Tongue (tissue), 1 donor: ENCODE measurements at regions not wholly inside any gene's neighbourhood (a gene's known extent, or its start where the extent isn't known, plus 50 kb on each side); places are given as distances from the start of the nearest gene placed in this dataset.
A peak's percentile ranks its signal among the peaks of the same experiment; 100 is the strongest.
"Not testable (repeated sequence)": the region's sequence is repeated elsewhere in the genome, so short reads cannot be mapped to it uniquely, and the experiment has no call there.

Experiments used
- DNase-seq: peaks from one replicate; pipeline ENCODE4 v3.0.0-alpha.2; 2015

DNA sequence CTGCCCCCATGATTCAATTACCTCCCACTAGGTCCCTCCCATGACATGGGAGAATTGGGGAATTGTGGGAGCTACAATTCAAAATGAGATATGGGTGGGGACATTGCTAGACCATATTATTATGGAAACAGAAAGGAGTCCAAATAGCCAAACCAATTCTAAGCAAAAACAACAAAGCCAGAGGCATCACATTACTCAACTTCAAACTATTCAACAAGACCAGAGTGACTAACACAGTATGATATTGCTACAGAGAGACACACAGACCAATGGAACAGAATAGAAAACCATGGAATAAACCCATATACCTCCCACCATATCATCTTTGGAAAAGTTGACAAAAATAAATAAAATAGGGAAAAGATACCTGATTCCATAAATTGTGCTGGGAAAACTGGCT is 710.5 kb upstream of the CDH9 start:
- no peak for DNase-seq

DNA sequence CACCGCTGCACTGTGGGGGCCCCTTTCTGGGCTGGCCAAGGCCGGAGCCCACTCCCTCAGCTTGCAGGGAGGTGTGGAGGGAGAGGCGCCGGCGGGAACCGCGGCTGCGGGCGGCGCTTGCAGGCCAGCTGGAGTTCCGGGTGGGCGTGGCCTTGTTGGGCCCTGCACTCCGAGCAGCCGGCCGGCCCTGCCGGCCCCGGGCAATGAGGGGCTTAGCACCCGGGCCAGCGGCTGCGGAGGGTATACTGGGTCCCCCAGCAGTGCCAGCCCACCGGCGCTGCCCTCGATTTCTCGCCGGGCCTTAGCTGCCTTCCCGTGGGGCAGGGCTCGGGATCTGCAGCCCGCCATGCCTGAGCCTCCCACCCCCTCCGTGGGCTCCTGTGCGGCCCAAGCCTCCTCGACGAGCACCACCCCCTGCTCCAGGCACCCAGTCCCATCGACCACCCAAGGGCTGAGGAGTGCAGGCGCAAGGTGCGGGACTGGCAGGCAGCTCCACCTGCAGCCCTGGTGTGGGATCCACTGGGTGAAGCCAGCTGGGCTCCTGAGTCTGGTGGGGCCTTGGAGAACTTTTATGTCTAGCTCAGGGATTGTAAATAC is 705.1 kb upstream of the CDH9 start:
- not testable (repeated sequence) for DNase-seq

DNA sequence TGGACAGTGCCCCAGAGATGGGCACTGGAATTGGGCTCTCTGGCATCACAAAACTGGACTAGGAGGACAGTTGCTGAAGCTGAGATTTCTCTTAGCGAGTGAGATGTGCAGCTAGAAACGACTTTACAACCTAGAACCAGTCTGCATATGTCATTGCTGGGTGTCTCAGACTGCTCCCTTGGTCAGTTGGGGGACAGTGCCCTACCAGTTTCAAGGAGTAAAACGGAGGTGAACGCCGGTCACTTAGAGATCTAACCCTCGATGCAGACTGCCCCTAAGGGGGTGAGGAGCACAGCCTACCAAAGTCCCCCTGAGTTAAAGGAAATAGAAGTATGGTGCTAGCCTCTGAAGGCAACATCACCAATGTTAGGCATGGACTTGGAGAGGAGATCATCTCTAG is 704.4 kb upstream of the CDH9 start:
- no peak for DNase-seq

DNA sequence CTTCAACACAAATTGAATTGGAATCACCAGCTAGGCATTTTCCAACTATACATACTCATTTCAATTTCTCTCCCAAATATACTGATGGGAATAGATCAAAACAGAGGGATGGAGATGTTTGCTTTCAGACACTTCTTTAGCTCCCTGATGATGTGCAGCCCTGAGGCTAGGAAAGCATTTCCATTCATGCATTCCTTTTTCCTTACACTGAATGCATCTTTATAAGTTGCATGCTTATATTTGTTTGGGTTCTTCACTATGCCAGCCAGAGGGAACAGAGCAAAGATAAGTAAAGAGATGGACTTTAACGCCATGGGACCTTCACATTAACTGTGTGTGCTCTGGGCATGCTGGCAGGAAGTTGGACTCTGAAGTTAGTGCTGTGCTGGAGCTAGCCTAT is 696.5 kb upstream of the CDH9 start:
- DNase-seq: no peak

DNA sequence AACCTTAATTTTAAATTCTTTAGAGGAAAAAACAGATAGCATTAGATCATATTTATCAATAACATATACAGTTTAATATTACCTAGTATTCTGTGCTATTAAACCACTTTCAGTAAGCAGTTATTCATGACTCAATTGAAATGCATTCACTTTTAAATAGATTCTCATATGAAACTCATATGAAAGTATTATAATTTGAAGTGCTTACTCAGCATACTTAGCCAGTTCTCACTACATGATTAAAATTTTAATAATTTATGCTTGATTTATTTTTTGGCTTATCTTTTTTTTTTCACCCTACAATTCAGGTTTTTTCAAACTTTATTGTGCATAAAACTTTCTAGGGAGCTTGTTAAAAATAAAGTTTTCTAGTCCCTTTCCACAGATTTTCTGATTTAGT is 694.9 kb upstream of the CDH9 start:
- no peak for DNase-seq

DNA sequence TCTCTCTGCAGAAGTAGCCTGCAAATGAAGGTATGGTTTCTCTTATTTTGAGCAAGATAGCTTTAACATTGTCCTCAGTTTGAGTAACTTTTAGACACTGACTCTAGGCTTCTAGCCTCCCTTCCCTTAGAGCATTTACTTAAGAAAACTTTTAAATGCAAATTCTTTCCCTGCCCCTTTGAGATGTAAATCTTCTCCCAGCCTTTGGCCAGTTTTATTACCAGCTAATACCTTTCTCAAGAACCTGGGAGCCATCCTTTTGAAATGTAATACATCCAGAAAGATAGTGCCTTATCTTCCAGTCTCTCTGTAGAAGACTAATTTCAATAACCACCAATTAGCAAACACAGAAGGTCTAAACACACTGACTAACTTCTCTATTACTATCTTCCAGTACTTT is 688.9 kb upstream of the CDH9 start:
- no peak for DNase-seq

DNA sequence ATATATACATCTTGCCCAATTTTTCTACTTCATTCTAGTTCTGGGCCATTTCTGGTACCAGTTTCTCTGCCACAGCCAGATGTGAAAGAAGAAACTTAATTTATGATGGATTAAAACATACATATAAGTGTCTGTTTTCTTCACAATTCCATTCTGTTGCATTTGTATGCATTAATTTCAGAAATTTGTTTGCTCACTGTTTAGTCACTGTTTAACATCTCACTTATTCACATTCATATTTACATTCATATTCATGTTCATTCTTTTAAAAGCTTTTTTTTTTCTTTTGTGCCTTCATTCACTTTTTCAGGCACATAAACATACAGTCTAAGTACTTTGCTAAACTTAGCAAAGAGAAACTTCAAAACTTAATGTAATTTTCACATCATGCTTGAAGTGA is 684.0 kb upstream of the CDH9 start:
- DNase-seq: no peak

DNA sequence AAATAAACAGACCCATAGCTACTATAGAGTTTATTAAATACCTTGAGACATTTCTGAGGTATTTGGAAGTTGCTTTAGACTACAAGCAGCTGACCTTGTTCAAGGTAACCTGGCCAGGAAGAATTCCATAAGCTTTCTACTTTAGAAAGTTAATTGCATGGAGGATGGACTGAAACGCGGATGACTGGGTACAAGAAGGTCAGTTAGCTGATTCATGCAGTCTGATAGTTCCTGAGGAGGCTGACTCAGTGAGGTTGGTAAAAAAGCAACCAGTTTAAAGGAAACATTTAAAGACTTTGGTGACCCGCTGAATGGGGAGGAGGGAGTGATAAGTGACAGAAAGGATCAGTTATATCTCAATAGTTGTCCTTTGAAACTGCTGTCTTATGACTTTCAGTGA is 670.1 kb upstream of the CDH9 start:
- no peak for DNase-seq

DNA sequence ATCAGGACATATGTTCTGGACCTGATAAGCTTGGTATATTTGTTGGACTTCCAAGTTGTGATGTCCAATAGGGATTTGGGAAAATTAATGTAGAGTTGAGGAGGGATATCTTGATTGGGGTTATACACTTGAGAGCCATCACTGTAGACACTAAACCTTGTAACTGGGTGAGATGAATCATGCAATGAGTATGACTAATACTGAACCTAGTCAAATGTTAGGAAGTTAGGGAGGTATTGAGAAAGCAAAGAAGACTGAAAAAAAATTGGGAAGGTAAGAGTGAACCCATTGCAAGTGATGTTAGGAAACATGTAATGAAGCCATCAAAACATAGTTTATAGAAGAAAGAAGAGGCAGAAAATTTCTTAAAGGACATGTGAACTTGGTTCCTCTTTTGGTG is 668.4 kb upstream of the CDH9 start:
- DNase-seq: no peak

DNA sequence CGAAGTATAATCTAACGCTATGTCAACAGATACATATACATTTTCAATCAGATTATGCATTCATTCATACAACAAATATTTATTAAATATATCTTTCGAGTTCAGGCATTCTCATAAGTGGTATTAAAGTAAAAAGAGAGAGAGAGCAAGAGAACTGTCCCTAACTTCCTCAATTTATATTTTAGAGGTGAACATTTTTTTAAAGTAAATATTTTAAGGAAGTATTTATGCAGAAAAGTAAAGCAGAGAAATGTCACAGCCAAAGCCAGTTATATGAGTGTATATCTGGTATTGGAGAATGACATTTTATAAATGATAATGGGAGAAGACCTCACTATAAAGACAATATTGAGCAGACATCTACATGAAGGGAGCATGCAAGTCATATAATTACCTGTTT is 667.3 kb upstream of the CDH9 start:
- DNase-seq: no peak

DNA sequence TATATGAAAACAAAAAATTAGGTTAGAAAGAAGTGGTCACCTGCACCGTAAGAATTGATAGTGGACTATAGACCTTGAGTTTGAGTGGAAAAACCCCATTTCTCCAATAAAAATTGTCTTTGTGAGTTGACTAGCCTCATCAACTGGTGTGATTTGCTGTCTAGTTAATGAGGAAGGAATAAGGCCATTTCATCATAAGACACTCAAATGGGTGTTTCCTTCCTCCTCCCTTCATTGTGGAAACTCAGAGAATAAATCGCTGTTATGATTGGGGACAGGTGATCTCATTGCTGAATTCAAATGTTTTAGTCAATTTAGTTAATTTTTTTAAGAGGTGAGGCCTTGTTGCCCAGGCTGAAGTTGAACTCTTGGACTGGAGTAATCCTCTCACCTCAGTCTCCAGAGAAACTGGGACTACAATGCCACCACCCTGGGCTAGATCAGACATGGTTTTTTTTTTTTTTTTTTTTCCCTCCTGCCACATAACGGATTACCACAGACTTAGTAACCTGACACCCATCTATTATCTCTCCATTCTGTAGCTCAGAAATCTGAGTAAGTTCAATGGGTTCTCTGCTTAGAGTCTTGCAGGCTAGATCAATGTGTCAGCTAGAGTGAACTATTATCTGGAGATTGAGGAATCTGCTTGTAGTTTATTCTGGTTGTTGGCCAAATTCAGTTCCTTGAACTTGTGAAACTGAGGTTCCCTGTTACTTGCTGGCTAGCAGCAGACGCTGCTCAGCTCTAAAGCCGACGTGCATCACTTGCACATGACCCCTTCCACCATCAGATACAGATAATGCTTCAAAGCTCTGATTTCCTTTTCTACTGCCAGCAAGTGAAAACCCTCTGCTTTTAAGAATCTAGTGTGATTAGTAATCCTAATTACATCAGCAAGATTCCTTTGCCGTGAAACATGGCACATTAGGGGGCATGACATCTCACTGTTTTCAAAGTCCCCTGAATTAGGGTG is 663.8 kb upstream of the CDH9 start:
- peak; percentile 3 for DNase-seq

DNA sequence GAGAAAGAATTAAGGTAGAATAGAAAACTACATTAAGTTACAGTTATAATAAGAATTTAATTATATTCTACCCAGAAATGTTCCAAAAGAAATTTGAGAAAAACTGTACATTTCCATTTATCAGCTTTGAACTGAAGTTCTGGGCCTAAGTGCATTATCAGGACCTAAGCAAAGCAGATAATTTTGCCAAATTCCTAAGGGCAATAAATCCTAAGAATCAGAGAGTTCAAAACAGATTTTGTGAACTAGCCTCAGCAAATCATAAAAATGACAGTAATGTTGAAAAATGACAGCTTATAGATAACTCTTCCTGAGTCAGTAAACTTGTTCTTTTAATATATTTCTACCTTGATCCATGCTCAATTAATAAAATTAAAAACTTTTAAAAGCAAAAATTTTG is 662.1 kb upstream of the CDH9 start:
- no peak for DNase-seq

DNA sequence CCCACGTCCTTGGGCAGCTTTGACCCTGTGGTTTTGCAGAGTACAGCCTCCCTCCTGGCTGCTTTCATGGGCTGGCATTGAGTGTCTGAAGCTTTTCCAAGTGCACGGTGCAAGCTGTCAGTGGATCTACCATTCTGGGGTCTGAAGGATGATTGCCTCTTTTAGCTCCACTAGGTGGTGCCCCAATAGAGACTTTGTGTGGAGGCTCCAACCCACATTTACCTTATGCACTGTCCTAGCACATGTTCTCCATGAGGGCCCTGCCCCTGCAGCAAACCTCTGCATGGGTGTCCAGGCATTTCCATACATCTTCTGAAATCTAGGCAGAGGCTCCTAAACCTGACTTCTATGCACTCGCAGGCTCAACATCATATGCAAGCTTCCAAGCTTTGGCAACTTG is 644.2 kb upstream of the CDH9 start:
- no peak for DNase-seq

DNA sequence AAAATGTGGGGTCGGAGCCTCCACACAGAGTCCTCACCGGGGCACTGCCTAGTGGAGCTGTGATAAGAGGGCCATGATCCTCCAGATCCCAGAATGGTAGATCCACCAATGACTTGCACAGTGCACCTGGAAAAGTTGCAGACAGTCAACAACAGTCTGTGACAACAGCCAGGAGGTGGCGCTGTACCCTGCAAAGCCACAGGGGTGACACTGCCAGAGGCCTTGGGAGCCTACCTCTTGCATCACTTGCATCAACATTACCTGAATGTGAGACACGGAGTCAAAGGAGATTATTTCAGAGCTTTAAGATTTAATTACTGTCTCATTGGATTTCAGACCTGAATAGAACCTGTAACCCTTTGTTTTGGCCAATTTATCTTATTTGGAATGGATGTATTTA is 614.1 kb upstream of the CDH9 start:
- DNase-seq: no peak

DNA sequence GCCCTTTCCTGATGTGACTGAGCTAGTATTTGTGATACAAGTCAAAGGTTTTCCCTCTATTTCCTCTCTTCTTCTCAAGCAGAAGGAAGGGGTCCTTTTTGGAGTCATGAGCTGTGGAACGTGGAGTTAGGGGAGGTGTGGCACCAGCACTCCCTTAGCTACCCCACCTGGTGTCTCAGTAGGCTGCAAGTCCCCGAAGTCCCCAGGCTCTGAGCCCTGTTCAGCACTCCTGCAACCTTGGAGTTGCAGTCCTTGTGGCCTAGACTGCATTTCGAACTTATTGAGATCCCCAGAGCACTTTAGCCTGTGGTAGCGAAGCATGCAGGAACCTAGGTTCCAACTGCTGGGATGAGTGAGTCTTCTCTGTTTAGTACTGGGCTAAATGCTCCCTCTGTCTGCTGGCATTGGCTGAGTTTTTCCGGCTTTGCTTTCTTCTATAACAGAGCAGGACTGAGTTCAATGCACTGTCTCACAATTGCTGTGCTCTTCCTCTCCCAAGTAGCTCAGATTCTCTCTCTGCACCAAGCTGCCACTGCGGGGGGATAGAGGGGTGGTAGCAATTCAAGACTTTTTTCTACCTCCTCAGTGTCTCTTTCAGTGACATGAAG is 600.7 kb upstream of the CDH9 start:
- no peak for DNase-seq

DNA sequence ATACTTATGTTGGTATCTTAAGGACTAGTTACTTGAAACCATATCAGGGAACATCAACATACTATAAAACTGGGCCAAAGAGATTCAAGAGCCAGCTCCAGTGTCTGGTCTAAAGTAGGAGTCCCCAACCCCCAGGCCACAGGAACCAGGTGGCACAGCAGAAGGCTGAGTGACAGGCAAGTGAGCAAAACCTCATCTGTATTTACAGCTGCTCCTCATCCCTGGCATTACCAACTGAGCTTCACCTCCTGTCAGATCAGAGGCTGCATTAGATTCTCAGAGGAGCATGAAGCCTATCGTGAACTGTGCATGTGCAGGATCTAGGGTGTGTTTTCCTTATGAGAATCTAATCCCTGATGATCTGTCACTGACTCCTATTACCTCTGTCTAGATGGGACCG is 581.6 kb upstream of the CDH9 start:
- no peak for DNase-seq

DNA sequence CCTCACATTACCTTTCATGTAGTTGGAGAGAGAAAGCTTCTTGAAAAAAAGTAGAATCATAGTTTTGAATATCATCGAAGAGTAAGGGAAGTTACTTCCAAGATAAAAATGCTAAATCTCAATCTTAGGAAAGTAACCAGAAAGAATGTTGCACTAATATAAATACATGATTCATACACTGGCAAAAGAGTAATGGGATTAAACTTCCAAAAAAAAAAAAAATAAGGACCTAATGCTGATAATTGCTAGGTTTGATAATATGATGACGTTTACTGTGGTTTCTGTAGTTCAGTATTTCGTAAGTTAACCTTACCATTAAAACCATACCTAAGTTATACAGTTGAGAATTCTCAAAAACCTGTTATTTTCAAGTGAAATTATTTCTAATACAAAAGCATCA is 573.8 kb upstream of the CDH9 start:
- no peak for DNase-seq

DNA sequence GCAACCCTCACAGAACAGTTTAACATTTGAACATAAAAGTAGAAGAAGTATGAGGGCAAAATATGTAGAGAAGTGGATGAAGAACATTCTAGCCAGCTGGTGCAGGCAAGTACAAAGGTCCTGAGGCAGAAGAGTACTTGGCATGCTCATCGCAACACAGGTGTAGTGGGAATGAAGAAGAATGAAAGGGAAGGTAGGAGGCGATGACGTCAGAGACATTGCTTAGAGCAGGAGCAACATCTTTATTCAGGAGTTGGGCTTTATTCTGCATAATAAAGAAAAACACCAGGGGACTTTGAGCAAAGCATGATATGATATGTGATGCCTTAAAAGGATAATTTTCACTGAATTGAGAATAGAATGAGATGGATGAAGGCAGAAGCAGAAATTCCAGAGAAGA is 570.6 kb upstream of the CDH9 start:
- DNase-seq: no peak

DNA sequence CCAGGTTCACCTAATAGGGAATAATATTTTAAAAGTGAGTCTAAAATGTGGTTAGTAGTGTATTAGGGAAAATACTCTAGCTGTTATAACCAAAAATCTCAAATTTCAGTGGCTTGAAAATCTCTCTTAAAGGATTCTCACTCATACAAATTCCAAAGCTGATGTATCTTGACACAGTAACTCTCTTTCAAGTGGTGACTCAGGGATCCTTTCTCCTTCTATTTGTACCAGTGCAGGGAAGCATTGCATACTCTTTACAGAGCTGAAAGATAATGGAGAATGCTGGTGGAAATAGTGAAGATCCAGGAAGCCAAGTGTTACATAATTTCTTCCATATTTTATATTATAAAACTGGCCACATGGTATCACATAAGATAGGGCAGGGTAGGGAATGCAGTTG is 560.2 kb upstream of the CDH9 start:
- DNase-seq: no peak

DNA sequence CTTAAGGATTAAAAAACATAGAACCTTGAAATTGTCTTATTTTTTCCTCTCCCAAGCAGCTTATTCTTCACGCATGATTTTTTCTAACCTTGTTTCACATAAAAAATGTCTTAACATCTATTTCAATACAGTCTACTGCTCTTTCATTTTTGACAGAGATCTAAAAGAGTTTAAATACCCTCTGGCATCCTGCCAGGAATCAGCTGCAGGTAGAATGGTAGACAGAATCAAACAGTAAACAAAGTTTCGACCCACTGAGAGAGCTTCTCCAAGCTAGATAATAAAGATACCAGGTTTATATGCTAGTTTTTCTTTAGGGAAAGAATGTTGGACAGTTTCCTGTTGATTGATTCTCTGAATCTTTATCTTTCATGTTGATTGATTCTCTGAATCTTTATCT is 555.8 kb upstream of the CDH9 start:
- peak; percentile 2 for DNase-seq

DNA sequence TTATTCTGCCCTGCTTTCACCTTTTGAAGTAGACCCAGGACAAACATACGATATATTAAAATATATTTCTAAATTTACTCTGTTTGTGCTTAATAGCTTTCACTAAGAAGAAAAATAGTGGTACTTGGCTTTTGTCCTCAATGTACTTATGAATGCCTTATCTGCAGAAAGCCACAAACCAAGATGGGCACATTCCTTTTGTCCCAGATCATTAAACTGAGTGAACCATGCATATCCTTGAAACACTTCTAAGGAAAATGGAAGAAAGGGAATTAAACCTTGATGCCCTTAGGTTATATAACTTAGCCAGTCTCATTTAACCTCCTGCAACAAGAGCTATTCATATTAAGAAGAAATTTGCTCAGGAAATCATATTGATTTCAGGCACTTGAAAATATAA is 553.8 kb upstream of the CDH9 start:
- DNase-seq: no peak

DNA sequence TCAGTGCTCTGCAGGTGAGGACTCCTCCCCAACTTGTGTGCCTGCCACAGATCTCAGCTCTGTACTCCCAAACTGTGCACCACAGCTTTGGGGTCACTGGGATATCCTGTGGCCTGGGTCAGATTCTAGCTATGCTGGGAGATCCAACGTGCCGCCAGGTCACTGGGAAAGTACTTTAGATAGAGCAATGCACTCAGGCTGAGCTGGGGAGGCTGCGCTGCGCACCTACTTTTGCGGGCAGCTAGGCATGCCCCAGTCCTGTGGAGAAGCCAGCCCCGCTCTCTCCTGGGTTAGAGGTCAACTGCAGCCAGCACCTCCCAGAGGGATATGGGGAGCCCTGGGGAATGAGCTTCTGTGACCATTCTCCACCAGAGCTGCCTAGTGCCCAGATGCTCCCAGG is 552.1 kb upstream of the CDH9 start:
- DNase-seq: no peak

DNA sequence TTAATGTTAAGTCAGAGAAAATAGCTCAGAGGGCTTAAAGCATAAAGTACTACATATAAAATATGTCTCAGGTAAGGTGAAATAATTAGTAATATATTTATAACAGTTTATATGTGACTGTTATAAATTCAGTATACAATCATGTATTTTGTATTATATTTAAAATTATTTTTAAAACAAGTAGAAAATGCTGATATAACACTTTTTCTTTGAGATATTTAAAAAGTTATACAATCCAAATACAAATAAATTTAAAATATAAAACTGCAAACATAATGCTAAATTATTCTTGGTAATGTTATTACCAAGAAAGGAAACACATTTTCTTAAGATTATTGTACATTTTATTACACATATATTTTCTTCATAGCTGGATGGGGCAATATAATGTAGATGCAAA is 539.9 kb upstream of the CDH9 start:
- no peak for DNase-seq

DNA sequence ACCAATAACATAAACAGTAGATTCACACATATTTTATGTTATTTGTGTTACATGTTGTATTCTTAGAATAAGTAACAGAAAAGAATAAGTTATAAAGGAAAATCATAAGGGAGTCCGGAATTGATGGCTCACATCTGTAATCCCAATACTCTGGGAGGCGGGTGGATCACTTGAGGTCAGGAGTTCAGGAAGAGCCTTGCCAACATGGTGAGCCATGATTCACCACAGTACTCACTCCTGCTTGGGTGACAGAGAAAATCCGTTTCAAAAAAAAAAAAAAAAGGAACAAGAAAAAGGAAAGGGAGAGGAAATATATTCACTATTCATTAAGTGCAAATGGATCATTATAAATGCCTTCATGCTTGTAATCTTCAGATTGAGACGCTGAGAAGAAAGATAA is 533.3 kb upstream of the CDH9 start:
- no peak for DNase-seq
